Chondrocyte (in vitro differentiated cells): ENCODE measurements at regions not wholly inside any gene's neighbourhood (a gene's known extent, or its start where the extent isn't known, plus 50 kb on each side); places are given as distances from the start of the nearest gene placed in this dataset.

Experiments used
- DNase-seq: peaks from one replicate; pipeline ENCODE4 v3.0.0; 2021; ENCODE audit warnings: mixed read lengths, low spot score
- H3K27ac Mint-ChIP-seq: one replicate; pipeline ENCODE4 v1.8.0; 2021; ENCODE audit warnings: mild to moderate bottlenecking, moderate library complexity, mixed read lengths; ENCODE audit not compliant: unreplicated experiment
- H3K27me3 Mint-ChIP-seq: 2 replicates; pipeline ENCODE4 v1.8.0; 2021; ENCODE audit warnings: low read depth, mixed read lengths
- H3K36me3 Mint-ChIP-seq: 2 replicates; pipeline ENCODE4 v1.8.0; 2021; ENCODE audit warnings: low read depth, mixed read lengths
- H3K4me1 Mint-ChIP-seq: 2 replicates; pipeline ENCODE4 v1.8.0; 2021; ENCODE audit warnings: low read depth, mild to moderate bottlenecking, mixed read lengths
- H3K4me3 Mint-ChIP-seq: one replicate; pipeline ENCODE4 v1.8.0; 2021; ENCODE audit warnings: mild to moderate bottlenecking, moderate library complexity, mixed read lengths; ENCODE audit not compliant: unreplicated experiment
- H3K9me3 Mint-ChIP-seq: 2 replicates; pipeline ENCODE4 v1.8.0; 2021; ENCODE audit warnings: low read depth, mixed read lengths
- TF ChIP-seq, protein P1 (sequence below): fragments of 200-600 bp; sonication (generic); IDR thresholded peaks from 2 replicates; pipeline ENCODE4 v1.5.0; 2021; ENCODE audit warnings: antibody characterized with exemption, mild to moderate bottlenecking, moderate library complexity

DNA sequence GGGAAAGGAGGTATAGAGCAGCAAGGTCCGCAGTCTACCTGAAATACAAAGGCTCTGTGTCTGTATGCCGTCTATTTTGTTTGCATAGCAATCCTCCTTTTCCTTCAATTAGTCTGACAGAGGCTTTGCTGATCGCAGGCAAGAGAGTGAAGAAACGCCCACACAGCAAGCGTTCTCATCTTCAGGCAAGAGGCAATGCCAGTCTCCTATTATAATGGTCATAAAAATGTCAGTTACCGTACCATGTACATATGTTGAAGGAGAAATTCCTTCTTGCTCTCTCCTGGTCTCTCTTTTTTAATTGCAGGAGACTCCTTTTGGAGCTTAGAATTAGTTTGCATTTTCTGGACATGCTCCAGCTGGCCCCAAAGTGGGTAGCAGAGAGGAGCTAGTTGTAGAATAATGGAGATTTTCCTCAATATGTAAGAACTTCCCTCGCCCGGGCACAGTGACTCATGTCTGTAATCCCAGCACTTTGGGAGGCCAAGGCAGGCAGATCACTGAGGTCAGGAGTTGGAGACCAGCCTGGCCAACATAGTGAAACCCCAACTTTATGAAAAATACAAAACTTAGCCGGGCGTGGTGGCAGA lies 139.5 kb downstream of the PFKFB3 start:
- H3K27ac Mint-ChIP-seq = no peak overlapping the region
- H3K4me1 Mint-ChIP-seq = peaks cover 8% of the 10 kb centered on the region
- DNase-seq = no peak
- TF ChIP-seq, protein P1, sequence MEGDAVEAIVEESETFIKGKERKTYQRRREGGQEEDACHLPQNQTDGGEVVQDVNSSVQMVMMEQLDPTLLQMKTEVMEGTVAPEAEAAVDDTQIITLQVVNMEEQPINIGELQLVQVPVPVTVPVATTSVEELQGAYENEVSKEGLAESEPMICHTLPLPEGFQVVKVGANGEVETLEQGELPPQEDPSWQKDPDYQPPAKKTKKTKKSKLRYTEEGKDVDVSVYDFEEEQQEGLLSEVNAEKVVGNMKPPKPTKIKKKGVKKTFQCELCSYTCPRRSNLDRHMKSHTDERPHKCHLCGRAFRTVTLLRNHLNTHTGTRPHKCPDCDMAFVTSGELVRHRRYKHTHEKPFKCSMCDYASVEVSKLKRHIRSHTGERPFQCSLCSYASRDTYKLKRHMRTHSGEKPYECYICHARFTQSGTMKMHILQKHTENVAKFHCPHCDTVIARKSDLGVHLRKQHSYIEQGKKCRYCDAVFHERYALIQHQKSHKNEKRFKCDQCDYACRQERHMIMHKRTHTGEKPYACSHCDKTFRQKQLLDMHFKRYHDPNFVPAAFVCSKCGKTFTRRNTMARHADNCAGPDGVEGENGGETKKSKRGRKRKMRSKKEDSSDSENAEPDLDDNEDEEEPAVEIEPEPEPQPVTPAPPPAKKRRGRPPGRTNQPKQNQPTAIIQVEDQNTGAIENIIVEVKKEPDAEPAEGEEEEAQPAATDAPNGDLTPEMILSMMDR = no peak
- H3K36me3 Mint-ChIP-seq = peaks cover 2% of the 10 kb centered on the region
- H3K27me3 Mint-ChIP-seq = no peaks in the 10 kb centered on the region
- H3K4me3 Mint-ChIP-seq = no peak overlapping the region
- H3K9me3 Mint-ChIP-seq = peaks cover 5% of the 10 kb centered on the region

DNA sequence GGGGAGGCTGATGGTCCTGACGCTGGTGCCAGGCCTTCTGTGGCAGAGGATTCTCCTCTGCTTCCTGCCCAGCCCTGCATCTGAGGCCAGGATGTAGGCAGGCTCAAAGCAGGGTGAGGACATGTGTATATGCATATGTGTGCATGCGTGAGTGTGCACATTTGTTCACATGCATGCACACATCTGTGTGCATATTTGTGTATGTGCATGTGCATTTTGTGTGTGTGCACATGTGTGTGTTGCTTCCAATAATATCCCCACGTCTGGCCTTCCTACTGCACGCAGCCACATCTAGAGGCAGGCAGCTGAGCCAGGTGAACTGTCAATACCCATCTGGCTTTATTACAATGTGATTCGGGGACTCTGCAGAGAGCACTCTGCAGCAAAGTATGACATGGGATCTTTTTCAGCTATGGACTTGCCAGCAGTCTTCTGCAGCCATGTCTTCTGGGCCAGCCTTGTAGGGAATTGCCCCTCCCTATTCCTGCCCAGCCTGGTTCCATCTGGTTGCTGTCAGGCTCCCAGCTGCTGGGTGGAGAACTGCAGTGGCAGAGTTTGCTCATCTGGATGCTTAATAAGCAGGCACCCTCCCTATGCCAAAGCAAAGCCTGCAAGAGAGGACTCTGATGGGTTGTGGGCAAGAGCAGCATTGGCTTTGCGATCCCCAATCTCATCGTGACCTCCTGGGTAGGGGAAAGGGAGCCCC lies 140.7 kb downstream of the PFKFB3 start:
- no peak for DNase-seq
- Mint-ChIP-seq H3K36me3 (peaks cover 2% of the 10 kb centered on the region), H3K4me1 (peaks cover 15% of the 10 kb centered on the region), H3K4me3 (no peak overlapping the region), H3K27me3 (no peaks in the 10 kb centered on the region), H3K27ac (no peak overlapping the region), H3K9me3 (peaks cover 5% of the 10 kb centered on the region)
- TF ChIP-seq, protein P1 = no peak

DNA sequence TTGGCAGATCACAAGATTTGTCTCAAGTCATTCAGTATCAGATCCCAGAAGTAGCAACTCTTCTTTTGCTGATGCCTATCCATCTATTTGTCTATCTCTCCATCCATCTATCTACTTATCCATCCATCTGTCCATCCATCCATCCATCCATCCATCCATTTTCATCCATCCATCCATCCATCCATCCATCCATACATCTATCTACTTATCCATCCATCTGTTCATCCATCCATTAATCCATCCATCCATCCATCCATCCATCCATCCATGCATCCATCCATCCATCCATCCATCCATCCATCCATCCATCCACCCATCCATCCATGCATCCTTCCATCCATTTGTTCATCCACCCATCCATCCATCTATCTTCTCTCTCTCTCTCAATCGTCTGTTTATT lies 142.7 kb downstream of the PFKFB3 start:
- DNase-seq = no peak
- TF ChIP-seq, protein P1 = no peak
- peaks cover 5% of the 10 kb centered on the region for H3K9me3 Mint-ChIP-seq
- peaks cover 16% of the 10 kb centered on the region for H3K4me1 Mint-ChIP-seq
- no peaks in the 10 kb centered on the region for H3K27me3 Mint-ChIP-seq
- H3K36me3 Mint-ChIP-seq = peaks cover 2% of the 10 kb centered on the region
- no peak overlapping the region for H3K27ac Mint-ChIP-seq
- H3K4me3 Mint-ChIP-seq = no peak overlapping the region

DNA sequence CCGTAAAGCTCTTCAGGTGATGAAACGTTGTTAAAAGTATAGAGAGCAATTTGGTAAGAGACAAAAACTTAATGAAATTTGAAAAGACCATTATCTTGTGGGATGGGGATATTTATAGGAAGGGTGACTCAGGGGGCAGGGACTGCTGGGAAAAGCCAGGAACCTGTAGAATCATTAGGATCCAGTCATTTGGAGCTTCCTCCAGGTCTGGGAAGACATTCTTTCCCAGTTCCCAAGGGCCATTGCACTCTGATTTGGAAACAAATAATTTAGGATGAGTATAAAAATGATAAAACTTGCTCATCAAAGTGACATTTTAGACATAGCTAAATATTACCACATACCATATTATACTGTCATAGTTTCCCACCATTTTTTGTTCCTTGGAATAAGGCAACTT lies 143.9 kb downstream of the PFKFB3 start:
- Mint-ChIP-seq H3K27me3 (no peaks in the 10 kb centered on the region), H3K4me3 (no peak overlapping the region), H3K27ac (no peak overlapping the region), H3K9me3 (peaks cover 5% of the 10 kb centered on the region), H3K4me1 (peaks cover 16% of the 10 kb centered on the region), H3K36me3 (peaks cover 2% of the 10 kb centered on the region)
- no peak for DNase-seq
- TF ChIP-seq, protein P1 = no peak

DNA sequence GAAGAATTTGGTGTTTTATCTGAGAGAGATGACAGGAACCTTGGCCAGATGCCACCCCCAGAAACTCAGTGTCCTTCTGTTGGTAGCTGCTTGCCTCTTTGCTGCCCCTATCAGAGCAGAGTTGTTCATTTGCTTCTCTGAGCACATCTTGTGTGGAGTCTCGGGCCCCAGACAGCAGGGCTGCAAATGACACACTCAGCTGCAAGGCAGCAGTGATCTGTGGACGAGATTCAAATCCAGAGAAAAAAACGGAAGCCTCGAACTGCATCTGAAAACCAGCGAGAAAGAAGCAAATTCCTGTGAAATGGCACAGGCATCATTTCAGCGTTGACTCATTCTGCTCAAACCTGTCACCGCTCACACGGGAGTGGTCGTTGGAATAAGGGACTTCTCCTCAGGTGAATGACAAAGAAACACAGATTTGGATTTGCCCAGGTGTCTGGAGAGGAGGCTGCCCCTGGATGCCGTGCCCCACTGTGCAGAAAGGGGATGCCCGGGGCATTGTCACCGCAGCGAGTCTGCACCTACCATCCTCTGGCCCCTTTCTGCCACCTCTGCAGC lies 144.7 kb downstream of the PFKFB3 start:
- Mint-ChIP-seq H3K27me3 (no peaks in the 10 kb centered on the region), H3K4me3 (no peak overlapping the region), H3K9me3 (peaks cover 5% of the 10 kb centered on the region), H3K4me1 (peaks cover 16% of the 10 kb centered on the region), H3K36me3 (peaks cover 2% of the 10 kb centered on the region), H3K27ac (no peak overlapping the region)
- TF ChIP-seq, protein P1 = no peak
- no peak for DNase-seq
